GM12878 (cell line): ENCODE measurements at regions not wholly inside any gene's neighbourhood (a gene's known extent, or its start where the extent isn't known, plus 50 kb on each side); places are given as distances from the start of the nearest gene placed in this dataset.

Experiments used
- CHD2 ChIP-seq: IDR thresholded peaks from 2 replicates; pipeline ENCODE4 v1.6.1; 2011; ENCODE audit warnings: low read depth, low read length, improper control_type of control experiment, borderline replicate concordance
- CREM ChIP-seq: IDR thresholded peaks from 2 replicates; pipeline ENCODE4 v1.6.1; 2014; ENCODE audit warnings: antibody characterized with exemption, low read depth
- EP300 ChIP-seq, 2 experiments: fragments of 150-350 bp in 1 of 2; IDR thresholded peaks; 2 replicates each; pipeline ENCODE4 v1.6.1; 2011 to 2012; ENCODE audit warnings: low read depth in 2 of 2, low read length in 2 of 2, borderline replicate concordance in 1 of 2, improper control_type of control experiment in 1 of 2, inconsistent platforms in 1 of 2; ENCODE audit not compliant: control insufficient read depth in 1 of 2
- FOXK2 ChIP-seq: fragments of 450-650 bp; IDR thresholded peaks from 2 replicates; pipeline ENCODE4 v1.6.1; 2017; ENCODE audit warnings: mild to moderate bottlenecking, moderate library complexity
- GABPA ChIP-seq: IDR thresholded peaks from 2 replicates; pipeline ENCODE4 v1.6.1; 2014; ENCODE audit warnings: antibody characterized with exemption, low read depth, mild to moderate bottlenecking, inconsistent platforms
- GATAD2B ChIP-seq: fragments of 450-650 bp; conservative IDR thresholded peaks from 2 replicates; pipeline ENCODE4 v1.6.1; 2017; ENCODE audit warnings: low read depth, mild to moderate bottlenecking, moderate library complexity
- IKZF2 ChIP-seq, 2 experiments: fragments of 450-650 bp; IDR thresholded peaks; 2 replicates each; pipeline ENCODE4 v1.6.1; 2017; ENCODE audit warnings: mild to moderate bottlenecking in 2 of 2, moderate library complexity in 2 of 2
- IRF4 ChIP-seq: IDR thresholded peaks from 2 replicates; pipeline ENCODE4 v1.6.1; 2011; ENCODE audit warnings: low read depth, low read length
- JUNB ChIP-seq: IDR thresholded peaks from 2 replicates; pipeline ENCODE4 v1.6.1; 2016; ENCODE audit warnings: antibody characterized with exemption, mild to moderate bottlenecking
- MEF2A ChIP-seq: IDR thresholded peaks from 2 replicates; pipeline ENCODE4 v1.6.1; 2011; ENCODE audit warnings: low read depth, mild to moderate bottlenecking, low read length, moderate library complexity; ENCODE audit not compliant: insufficient read depth
- MYB ChIP-seq: fragments of 150-350 bp; IDR thresholded peaks from 2 replicates; pipeline ENCODE4 v1.6.1; 2014; ENCODE audit warnings: mild to moderate bottlenecking, low read depth, low read length, borderline replicate concordance
- NFYB ChIP-seq: IDR thresholded peaks from 2 replicates; pipeline ENCODE4 v1.6.1; 2011; ENCODE audit warnings: low read depth, mild to moderate bottlenecking, low read length, improper control_type of control experiment, moderate library complexity; ENCODE audit not compliant: insufficient read depth
- NR2C2 ChIP-seq: IDR thresholded peaks from 2 replicates; pipeline ENCODE4 v1.6.1; 2011; ENCODE audit warnings: borderline replicate concordance, low read depth; ENCODE audit not compliant: control insufficient read depth, insufficient read length
- RELA ChIP-seq: fragments of 450-650 bp; IDR thresholded peaks from 2 replicates; pipeline ENCODE4 v1.8.0; 2014; ENCODE audit warnings: borderline replicate concordance; ENCODE audit not compliant: partially characterized antibody
- STAT1 ChIP-seq: fragments of 450-650 bp; conservative IDR thresholded peaks from 2 replicates; pipeline ENCODE4 v1.6.1; 2014; ENCODE audit warnings: antibody characterized with exemption, mild to moderate bottlenecking
- SUPT20H ChIP-seq: IDR thresholded peaks from 2 replicates; pipeline ENCODE4 v1.6.1; 2011; ENCODE audit warnings: low read depth, mild to moderate bottlenecking, low read length, moderate library complexity, borderline replicate concordance; ENCODE audit not compliant: control insufficient read depth
- TBL1XR1 ChIP-seq: IDR thresholded peaks from 2 replicates; pipeline ENCODE4 v1.6.1; 2012; ENCODE audit warnings: low read depth, low read length, improper control_type of control experiment
- TCF3 ChIP-seq: IDR thresholded peaks from 2 replicates; pipeline ENCODE4 v1.6.1; 2012; ENCODE audit warnings: low read depth, mild to moderate bottlenecking, low read length, borderline replicate concordance; ENCODE audit not compliant: insufficient read depth
- TCF7 ChIP-seq: IDR thresholded peaks from 2 replicates; pipeline ENCODE4 v1.6.1; 2014; ENCODE audit warnings: antibody characterized with exemption, borderline replicate concordance
- ZNF24 ChIP-seq: fragments of 450-650 bp; IDR thresholded peaks from 2 replicates; pipeline ENCODE4 v1.6.1; 2017; ENCODE audit warnings: antibody characterized with exemption, mild to moderate bottlenecking
- TF ChIP-seq, protein P1 (sequence below): fragments of 150-350 bp; IDR thresholded peaks from 2 replicates; pipeline ENCODE4 v1.6.1; 2016; ENCODE audit warnings: low read depth, low read length
- TF ChIP-seq, protein P2 (sequence below): IDR thresholded peaks from 2 replicates; pipeline ENCODE4 v1.6.1; 2011; ENCODE audit warnings: borderline replicate concordance, low read depth, mild to moderate bottlenecking, moderate library complexity, low read length; ENCODE audit not compliant: insufficient read depth, poor library complexity, severe bottlenecking
- TF ChIP-seq, protein P3 (sequence below): IDR thresholded peaks from 2 replicates; pipeline ENCODE4 v1.6.1; 2012; ENCODE audit warnings: mild to moderate bottlenecking, low read depth, low read length

DNA sequence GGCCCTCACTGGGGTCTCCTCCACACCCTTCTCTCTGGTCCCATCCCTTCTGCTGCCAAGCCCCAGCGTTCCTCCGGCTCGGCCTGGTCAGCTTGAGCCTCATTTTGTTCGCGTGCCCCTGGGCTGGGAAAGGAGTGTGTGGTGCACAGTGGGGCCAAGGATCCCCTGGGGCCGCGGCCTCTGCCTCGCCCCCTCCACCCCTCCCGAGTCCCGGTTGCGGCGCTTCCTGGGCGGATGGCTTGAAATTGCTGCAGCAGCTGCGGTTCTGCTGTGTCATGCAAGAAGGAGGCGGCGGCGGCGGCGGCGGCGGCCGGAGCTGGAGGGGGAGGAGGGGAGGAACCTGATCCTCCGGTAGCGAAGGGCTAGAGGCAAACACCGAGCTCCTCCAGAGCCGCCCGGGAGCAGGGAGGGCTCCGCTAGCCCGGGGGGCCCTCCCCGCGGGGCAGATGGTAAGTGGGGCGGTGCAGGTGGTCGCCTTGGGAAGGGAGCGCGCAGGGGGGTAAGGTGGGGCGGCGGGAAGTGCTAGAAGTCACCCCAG is 217.8 kb upstream of the MKLN1 start (continued):
- TF ChIP-seq, protein P1, sequence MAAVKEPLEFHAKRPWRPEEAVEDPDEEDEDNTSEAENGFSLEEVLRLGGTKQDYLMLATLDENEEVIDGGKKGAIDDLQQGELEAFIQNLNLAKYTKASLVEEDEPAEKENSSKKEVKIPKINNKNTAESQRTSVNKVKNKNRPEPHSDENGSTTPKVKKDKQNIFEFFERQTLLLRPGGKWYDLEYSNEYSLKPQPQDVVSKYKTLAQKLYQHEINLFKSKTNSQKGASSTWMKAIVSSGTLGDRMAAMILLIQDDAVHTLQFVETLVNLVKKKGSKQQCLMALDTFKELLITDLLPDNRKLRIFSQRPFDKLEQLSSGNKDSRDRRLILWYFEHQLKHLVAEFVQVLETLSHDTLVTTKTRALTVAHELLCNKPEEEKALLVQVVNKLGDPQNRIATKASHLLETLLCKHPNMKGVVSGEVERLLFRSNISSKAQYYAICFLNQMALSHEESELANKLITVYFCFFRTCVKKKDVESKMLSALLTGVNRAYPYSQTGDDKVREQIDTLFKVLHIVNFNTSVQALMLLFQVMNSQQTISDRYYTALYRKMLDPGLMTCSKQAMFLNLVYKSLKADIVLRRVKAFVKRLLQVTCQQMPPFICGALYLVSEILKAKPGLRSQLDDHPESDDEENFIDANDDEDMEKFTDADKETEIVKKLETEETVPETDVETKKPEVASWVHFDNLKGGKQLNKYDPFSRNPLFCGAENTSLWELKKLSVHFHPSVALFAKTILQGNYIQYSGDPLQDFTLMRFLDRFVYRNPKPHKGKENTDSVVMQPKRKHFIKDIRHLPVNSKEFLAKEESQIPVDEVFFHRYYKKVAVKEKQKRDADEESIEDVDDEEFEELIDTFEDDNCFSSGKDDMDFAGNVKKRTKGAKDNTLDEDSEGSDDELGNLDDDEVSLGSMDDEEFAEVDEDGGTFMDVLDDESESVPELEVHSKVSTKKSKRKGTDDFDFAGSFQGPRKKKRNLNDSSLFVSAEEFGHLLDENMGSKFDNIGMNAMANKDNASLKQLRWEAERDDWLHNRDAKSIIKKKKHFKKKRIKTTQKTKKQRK = no peak
- peak; percentile 65; the same call in 1 of the 2 replicates for TF ChIP-seq CREM
- no peak for TF ChIP-seq STAT1
- TF ChIP-seq GABPA = no peak
- TF ChIP-seq, protein P2, sequence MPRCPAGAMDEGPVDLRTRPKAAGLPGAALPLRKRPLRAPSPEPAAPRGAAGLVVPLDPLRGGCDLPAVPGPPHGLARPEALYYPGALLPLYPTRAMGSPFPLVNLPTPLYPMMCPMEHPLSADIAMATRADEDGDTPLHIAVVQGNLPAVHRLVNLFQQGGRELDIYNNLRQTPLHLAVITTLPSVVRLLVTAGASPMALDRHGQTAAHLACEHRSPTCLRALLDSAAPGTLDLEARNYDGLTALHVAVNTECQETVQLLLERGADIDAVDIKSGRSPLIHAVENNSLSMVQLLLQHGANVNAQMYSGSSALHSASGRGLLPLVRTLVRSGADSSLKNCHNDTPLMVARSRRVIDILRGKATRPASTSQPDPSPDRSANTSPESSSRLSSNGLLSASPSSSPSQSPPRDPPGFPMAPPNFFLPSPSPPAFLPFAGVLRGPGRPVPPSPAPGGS = peak; percentile 36
- peak; percentile 68; the same call in 1 of the 2 replicates for TF ChIP-seq TCF3
- TF ChIP-seq SUPT20H = no peak
- no peak for TF ChIP-seq FOXK2
- TF ChIP-seq NFYB = no peak
- peak; percentile 37; the same call in 1 of the 2 replicates for TF ChIP-seq CHD2
- TF ChIP-seq MYB = no peak
- 0 out of 2 replicates have a peak, but pooled peaks have one; percentile 33 for TF ChIP-seq MEF2A
- peak; percentile 54; the same call in 1 of the 2 replicates for TF ChIP-seq GATAD2B
- TF ChIP-seq TBL1XR1 = peak; percentile 76; the same call in 1 of the 2 replicates
- TF ChIP-seq ZNF24 = no peak
- no peak for TF ChIP-seq JUNB
- TF ChIP-seq, protein P3, sequence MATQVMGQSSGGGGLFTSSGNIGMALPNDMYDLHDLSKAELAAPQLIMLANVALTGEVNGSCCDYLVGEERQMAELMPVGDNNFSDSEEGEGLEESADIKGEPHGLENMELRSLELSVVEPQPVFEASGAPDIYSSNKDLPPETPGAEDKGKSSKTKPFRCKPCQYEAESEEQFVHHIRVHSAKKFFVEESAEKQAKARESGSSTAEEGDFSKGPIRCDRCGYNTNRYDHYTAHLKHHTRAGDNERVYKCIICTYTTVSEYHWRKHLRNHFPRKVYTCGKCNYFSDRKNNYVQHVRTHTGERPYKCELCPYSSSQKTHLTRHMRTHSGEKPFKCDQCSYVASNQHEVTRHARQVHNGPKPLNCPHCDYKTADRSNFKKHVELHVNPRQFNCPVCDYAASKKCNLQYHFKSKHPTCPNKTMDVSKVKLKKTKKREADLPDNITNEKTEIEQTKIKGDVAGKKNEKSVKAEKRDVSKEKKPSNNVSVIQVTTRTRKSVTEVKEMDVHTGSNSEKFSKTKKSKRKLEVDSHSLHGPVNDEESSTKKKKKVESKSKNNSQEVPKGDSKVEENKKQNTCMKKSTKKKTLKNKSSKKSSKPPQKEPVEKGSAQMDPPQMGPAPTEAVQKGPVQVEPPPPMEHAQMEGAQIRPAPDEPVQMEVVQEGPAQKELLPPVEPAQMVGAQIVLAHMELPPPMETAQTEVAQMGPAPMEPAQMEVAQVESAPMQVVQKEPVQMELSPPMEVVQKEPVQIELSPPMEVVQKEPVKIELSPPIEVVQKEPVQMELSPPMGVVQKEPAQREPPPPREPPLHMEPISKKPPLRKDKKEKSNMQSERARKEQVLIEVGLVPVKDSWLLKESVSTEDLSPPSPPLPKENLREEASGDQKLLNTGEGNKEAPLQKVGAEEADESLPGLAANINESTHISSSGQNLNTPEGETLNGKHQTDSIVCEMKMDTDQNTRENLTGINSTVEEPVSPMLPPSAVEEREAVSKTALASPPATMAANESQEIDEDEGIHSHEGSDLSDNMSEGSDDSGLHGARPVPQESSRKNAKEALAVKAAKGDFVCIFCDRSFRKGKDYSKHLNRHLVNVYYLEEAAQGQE = no peak
- peak; percentile 41 to 53; a peak in 1 of 4 replicates for TF ChIP-seq EP300 (IDR thresholded peaks at IDR 0.05; ENCODE audit: borderline replicate concordance in 1 of 2, control insufficient read depth in 1 of 2, low read depth in 2 of 2, low read length in 2 of 2)
- TF ChIP-seq IKZF2 (IDR thresholded peaks at IDR 0.05) = peak; percentile 76 to 87
- no peak for TF ChIP-seq TCF7
- no peak for TF ChIP-seq NR2C2
- no peak for TF ChIP-seq RELA
- TF ChIP-seq IRF4 = no peak
